ENCODE measurements at regions not wholly inside any gene's neighbourhood (a gene's known extent, or its start where the extent isn't known, plus 50 kb on each side); places are given as distances from the start of the nearest gene placed in this dataset.

GRCh38 chr7:21374134-21374533, 53.7 kb upstream of the SP4 start:
- no peak for TF ChIP-seq EP300 (IDR thresholded peaks at IDR 0.05)
- TF ChIP-seq, protein P1, sequence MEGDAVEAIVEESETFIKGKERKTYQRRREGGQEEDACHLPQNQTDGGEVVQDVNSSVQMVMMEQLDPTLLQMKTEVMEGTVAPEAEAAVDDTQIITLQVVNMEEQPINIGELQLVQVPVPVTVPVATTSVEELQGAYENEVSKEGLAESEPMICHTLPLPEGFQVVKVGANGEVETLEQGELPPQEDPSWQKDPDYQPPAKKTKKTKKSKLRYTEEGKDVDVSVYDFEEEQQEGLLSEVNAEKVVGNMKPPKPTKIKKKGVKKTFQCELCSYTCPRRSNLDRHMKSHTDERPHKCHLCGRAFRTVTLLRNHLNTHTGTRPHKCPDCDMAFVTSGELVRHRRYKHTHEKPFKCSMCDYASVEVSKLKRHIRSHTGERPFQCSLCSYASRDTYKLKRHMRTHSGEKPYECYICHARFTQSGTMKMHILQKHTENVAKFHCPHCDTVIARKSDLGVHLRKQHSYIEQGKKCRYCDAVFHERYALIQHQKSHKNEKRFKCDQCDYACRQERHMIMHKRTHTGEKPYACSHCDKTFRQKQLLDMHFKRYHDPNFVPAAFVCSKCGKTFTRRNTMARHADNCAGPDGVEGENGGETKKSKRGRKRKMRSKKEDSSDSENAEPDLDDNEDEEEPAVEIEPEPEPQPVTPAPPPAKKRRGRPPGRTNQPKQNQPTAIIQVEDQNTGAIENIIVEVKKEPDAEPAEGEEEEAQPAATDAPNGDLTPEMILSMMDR (IDR thresholded peaks at IDR 0.05), result no peak
- TF ChIP-seq POLR2A (IDR thresholded peaks at IDR 0.05), result no peak

Measured in gastroesophageal sphincter (tissue), 3 donors.